ENCODE measurements at regions not wholly inside any gene's neighbourhood (a gene's known extent, or its start where the extent isn't known, plus 50 kb on each side); places are given as distances from the start of the nearest gene placed in this dataset. TPM values are rescaled to one million over a fixed set of nuclear protein-coding genes. Genes with fewer than 3 reads are reported as not detected.

- H3K27ac ChIP-seq: no peak overlapping the region
- H4K20me1 ChIP-seq (ENCODE audit: low read depth): no peaks in the 10 kb centered on the region
- no peaks in the 10 kb centered on the region for H3K79me2 ChIP-seq (ENCODE audit: low read depth)
- H3K9ac ChIP-seq: no peak overlapping the region
- no peak for DNase-seq (ENCODE audit: low spot score)
- no peak overlapping the region for H3K27ac Mint-ChIP-seq
- peaks cover 7% of the 10 kb centered on the region for H3K27me3 Mint-ChIP-seq (ENCODE audit: insufficient read depth, low read depth)
- no peak overlapping the region for H2AFZ ChIP-seq (replicated peaks)
- no peak overlapping the region for H3K4me3 ChIP-seq
- no peak overlapping the region for H3K4me2 ChIP-seq
- no peaks in the 10 kb centered on the region for H3K4me1 ChIP-seq
- H3K4me3 Mint-ChIP-seq: no peak overlapping the region
- no peaks in the 10 kb centered on the region for H3K36me3 Mint-ChIP-seq
- no peaks in the 10 kb centered on the region for H3K36me3 ChIP-seq
- no peak for TF ChIP-seq EZH2 (IDR thresholded peaks at IDR 0.05)
- no peak for TF ChIP-seq CTCF (IDR thresholded peaks at IDR 0.05)
- TF ChIP-seq EZH2phosphoT487 (IDR thresholded peaks at IDR 0.05): no peak
- no peaks in the 10 kb centered on the region for H3K9me3 ChIP-seq (ENCODE audit: low read depth)
- peaks cover 4% of the 10 kb centered on the region for H3K9me3 Mint-ChIP-seq
- H3K27me3 ChIP-seq: no peaks in the 10 kb centered on the region
- no peaks in the 10 kb centered on the region for H3F3A ChIP-seq (ENCODE audit: low read depth)
- H3K4me1 Mint-ChIP-seq: peaks cover 9% of the 10 kb centered on the region
These were observed 161.2 kb downstream of the FOXO1 start for GRCh38 chr13:40505196-40505595.

Small RNAs in the stretch of these regions (small RNA-seq; reads per million reads assigned to genes)
- gene RF00108: 3.6 reads per million, percentile 92 among the genes with 10 or more reads in this experiment
- not detected for gene RNY3P9
- not detected for gene RPL17P51
